Hippocampal formation (tissue), 2 donors: ENCODE measurements at regions not wholly inside any gene's neighbourhood (a gene's known extent, or its start where the extent isn't known, plus 50 kb on each side); places are given as distances from the start of the nearest gene placed in this dataset.

ENCODE experiments used
- DNase-seq, 2 donors: peaks; one replicate each; lab custom pipeline; 2025; lab: John Stamatoyannopoulos, UW

DNA sequence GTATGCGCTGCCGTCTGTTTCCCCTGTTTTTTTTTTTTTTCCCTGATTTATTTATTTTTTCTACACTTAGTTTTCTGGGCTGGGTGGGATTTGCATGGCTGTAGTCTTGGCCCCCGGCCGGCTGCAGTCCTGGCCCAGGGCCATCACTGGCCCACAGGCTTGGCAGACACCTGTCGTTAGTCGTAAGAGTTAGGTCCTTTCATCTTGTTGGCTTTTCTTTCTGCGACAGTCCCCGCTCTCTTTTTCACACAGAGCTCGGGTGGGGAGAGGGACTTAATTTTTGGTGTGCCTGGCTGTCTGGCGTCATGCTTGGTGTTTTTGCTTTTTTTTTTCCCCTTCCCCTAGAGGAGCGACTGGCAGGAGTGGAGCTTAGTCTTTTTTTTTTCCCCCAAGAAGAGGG lies 183.4 kb downstream of the KLF13 start:
- DNase-seq, result no peak

DNA sequence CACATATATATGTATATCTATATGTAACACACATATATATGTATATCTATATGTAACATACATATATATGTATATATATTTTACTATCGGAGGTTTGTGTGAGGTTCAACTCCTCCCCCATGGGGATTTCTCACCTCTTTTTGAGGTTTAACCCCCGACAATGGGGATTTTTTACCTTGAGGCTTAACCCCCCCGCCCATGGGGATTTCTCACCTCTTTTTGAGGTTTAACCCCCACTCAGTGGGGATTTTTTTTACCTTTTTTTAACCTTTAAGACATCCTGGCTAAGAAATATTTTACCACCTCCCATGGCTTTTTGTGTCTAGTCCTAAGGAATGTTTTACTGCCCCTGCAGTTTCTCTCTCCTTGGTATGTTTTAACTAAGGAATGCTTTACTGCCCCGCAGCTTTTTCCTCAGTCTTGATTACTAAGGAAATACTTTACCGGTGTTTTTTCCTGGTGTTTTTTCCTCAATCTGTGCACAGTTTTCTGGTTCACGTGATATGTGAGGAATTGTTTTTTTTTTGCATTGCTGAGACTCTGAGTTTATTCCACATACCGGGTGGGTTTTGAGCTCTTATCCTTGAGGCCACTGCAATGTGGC lies 185.2 kb downstream of the KLF13 start:
- no peak for DNase-seq

- DNase-seq, result no peak
Observed at GRCh38 chr15:31513178-31513577, 186.5 kb downstream of the KLF13 start.

GRCh38 chr15:31516440-31516839 lies 189.8 kb downstream of the KLF13 start:
- no peak for DNase-seq

DNA sequence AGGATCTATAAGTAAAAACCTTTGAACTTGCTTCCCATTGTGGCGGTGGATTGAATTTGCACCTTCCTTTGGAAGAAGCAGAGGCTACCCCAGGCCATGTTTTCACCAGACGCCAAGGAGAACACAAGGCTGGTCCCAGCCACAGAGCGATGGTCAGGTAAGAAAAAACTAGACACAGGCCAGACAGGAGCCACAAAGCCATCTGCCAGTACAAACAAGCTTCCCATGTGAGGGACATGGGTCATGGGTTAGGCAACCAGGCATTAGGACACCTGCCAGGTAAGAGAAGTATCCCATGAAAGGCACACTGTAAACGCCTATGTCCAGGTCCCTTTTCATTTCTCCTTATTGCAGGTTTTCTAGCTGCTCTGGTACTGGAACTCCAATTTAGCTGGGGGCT lies 190.2 kb downstream of the KLF13 start:
- DNase-seq, result no peak

GRCh38 chr15:31517711-31518110 lies 191.1 kb downstream of the KLF13 start:
- no peak for DNase-seq

DNA sequence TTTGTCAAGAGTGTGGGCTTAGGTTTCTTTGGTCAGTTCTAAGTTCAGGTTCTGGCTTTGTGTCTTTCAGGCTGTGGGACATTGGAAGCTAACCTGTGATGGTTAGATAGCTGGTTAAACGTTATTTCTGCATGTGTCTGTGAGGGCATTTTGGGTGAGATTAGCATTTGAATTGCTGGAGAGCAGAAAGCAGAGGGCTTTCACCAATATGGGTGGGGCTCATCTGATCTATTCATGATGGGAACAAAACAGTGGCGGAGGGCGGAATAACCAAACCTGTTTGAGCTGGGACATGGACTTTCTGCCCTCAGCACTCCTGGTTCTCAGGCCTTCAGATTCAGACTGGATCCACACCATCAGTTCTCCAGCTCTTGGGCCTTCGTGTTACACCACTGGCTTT lies 195.4 kb downstream of the KLF13 start:
- no peak for DNase-seq

- no peak for DNase-seq
Observed at GRCh38 chr15:31523027-31523654, 196.5 kb downstream of the KLF13 start.

DNA sequence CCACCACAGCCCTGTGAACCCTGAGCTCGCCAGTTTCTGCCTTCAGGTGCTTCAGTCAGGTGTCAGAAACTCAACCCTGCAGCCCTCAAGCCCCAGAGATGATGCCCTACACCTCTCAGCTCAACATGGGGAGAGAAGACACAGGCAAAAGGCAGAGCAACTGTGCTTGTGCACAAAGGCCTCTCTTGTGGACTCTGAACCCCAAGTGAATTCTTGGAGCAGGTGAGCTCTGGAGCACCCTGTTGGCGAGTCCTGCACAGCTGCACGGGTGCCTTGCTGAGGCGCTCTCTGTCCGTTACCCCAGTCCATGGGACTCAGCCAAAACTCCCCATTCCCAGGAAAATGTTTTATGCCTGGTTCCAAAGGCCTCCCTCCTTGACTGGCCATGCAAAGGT lies 197.0 kb downstream of the KLF13 start:
- DNase-seq, result no peak

DNA sequence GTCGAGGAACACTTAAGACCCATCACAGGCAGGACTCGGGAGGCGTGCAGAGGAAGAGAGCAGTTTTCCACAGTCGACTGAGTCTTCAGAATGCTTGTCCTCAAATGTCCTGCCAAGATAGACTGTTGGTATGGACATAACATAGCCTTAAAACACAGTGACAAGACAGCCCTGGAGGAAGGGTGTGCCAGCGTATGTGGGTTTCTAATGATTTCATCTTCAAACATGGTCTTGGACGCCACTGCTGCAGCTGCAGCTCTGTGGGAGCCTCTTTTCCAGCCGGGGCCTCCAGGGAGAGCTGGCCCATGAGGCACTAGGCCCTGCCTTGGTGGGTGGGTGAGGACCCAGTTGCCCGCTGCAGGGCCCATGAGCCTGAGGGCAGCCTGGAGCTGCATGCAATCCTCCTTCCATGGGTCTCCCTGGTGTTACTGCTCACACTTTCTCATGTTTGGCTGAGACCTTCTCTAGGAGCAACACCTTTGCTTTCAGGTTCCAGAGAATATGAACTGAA lies 198.6 kb downstream of the KLF13 start:
- no peak for DNase-seq

DNA sequence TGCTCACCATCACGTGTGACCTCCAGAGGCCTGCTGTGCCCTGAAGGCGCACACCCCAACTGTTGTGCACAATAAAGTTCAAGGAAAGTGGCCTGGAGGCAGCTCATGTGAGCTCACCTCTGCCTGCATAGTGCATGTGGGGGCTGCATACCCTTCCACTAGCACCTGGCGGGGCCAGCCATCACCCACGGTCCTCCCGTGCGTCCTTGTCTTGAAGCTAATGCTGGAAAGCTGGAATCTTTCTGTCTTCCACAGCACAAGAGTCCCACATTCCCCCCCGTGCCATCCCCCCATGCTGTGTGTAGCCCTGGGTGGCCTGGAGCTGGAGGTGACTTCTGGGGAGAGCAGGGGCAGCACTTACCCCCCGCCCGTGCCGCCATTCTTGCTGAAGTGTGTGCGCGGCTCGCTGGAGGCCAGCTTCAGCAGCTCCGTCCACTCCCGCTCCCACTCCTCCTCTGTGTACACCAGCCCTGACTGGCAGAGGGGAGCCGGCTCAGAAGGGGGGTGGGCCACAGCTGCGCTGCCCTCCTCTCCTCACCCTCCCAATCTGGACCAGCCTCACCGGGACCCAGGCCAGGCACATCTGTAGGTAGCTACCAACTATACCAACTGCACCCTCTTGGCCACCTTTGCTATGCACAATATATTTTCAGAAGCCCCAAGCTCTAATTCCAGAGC lies 199.5 kb downstream of the KLF13 start:
- no peak for DNase-seq

DNA sequence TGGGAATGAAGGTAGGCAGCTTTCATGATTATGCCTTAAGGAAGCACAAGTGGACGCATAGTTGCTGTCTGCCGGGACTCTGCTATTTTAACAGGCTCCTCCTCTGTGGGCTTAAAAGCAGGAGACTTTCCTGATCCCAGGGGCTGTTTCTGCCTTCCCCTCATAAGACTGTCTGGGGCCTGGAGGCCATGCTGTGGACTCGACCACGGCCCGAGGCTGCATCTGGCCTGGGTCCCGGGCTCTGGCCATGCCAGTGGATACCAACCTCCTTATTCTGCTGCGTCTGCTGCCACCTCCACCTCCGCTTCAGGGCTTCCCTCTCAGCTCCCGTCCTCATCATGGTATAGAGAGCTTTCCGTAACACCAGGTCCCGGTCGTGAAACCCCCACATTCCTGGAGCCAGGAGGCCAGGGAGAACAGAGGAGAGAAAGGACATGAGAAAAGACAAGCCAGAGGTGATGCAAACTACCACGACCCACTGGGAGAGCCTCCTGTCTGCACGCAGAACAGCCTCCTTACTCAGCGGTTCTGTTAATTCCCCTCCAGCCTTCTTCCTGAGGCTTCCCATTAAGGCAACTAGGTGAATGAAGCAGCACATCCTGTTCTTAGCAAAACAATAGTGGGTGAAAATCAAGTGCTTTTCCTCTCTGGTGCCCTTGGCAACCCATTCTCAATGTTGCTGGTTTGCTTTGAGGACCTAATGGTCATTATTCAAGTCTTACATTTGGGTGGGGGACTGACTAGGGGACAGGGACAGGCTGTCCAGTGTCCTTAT lies 200.5 kb downstream of the KLF13 start:
- DNase-seq, result no peak

DNA sequence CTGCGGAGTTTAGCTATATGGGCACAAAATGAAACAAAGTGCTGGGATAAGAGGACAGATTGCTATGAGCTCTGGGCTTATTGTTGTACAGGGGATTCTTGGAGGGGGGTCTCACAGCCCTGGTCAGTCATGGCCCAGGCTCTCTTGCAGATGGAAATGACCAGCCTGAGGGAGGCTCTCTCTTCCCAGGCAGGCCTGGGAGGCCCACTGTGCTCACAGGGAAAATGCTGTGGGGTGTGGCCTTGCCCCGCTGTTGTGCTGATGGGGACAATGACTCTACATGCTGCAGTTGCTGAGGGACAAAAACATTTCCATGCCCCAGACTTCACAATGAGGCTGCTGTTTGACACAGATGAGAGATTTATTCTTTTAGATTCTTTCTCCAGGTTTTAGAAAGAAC lies 202.2 kb downstream of the KLF13 start:
- DNase-seq, result peak; percentile 11 to 42

DNA sequence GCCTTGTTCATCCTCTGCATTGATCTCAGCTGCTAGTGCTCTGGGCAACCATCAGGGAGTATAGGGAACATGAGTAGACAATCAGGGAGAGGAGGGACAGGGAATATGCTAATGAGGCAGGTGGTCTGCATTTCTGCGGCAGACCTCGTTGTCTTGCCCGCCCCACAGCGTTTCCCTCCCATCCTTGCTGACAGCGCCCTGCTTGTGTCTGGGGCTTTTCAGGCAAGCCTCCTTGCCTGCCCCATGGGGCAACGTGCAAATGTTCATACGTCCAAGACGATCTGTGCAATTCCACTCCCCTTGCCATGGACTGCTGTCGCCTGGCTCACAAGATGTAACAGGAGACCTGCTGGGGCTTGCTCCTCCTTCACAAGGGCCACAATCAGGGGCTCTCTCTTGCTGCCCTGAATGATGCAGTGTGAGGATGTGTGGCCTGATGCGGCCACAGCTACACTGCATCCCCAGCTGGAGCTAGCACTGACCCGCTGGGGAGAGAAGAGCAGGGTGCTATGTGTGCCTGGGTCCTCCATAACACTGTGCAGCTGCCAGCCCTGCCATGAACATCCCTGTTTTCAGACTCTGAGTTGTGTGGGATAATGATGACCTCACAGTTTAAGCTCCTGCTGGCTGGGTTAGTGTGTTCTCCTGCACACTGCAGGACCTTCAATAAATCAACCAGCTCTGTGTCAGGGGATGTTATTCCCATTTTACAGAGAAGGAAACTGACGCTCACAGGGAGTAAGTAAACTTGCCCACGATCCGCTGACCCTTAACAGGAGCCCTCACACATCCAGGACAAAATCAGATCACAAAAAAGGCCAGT lies 211.3 kb downstream of the KLF13 start:
- DNase-seq, result no peak

- no peak for DNase-seq
Observed at GRCh38 chr15:31540633-31541032, 214.0 kb downstream of the KLF13 start.

DNA sequence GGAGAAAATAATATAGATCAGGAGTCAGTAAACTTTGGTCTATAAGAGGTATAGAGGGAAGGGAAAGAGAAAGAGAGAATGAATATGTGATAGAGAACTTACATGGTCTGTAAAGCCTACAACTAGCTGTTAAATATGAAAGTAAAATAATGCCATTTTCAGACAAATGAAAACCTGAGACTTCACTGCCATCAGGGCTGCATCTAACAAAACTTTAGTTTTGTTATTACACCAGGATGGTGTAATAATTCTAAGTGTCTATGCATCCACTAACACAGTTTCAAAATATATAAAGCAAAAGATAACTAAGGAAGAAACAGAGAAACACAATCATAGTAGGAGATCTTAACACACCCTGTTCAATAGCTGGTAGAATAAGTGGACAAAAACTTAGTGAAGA lies 217.7 kb downstream of the KLF13 start:
- no peak for DNase-seq

- no peak for DNase-seq
Observed at GRCh38 chr15:31545257-31545656, 218.6 kb downstream of the KLF13 start.

DNA sequence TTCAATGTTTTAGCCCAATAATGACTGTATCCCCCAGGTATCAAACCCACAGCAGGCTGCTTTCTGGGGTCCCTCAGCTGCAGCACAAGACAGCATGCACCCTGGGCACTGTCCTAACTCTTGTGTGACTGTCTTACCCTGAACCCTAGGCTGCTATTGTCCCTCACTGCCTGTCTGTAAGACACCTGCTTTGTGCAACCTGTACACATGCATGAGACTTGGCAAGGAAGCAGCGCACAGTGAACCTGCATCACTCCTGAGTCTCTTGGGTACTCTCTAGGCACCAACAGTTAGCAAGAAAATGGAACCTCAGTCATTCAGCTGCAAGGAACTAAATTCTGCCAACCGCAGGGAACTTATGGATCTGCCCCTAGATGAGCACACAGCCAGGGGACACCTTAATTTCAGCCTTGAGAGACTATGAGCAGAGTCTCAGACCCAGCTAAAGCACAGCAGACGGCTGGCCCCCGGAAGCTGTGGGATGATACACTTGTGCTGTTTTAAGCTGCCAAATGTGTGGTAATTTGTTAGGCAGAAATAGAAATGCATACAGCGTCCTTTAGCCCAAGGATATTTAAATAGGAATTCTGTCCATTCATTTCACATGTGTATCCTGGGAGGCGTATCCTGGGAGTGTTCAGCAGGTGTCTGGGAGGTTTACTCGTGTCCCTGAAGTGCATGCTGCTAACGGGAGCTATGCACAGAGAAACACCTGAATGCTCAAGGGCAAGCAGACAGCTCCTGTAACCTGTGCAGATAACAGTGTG lies 223.8 kb downstream of the KLF13 start:
- peak in 1 of 2 donors; percentile 7 for DNase-seq

DNA sequence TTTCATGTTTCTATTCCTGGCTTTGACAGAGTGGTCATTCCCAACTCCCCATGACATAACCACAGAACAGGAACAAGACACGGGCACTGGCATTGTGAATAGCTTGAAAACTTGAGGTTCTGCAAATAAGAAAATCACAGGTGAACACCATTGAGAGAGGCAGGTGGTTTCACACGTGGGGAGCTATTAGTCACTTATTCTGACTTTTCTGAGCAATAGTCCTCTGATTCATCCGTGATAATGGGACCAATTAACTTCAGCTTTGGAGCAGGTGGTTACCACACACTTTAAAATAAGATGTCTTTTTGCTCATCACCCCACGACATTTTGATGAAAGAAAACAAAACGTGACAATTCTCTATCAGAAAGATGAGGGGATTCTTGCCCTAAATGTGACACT lies 224.7 kb downstream of the KLF13 start:
- DNase-seq, result no peak

- no peak for DNase-seq
Observed at GRCh38 chr15:31552482-31553099, 226.0 kb downstream of the KLF13 start.
